NT2/D1 (cell line): ENCODE measurements at regions not wholly inside any gene's neighbourhood (a gene's known extent, or its start where the extent isn't known, plus 50 kb on each side); places are given as distances from the start of the nearest gene placed in this dataset.

Experiments
- DNase-seq: peaks from one replicate; pipeline ENCODE4 v3.0.0-alpha.2; 2011; ENCODE audit warnings: low read depth, low spot score
- H3K27me3 ChIP-seq: 2 replicates; pipeline ENCODE4 v1.6.0; 2011; ENCODE audit warnings: mild to moderate bottlenecking; ENCODE audit not compliant: insufficient read length, insufficient read depth
- H3K36me3 ChIP-seq: 2 replicates; pipeline ENCODE4 v1.6.1; 2011; ENCODE audit warnings: mild to moderate bottlenecking, low read length, mixed read lengths; ENCODE audit not compliant: insufficient read depth, insufficient read length
- H3K4me1 ChIP-seq: 2 replicates; pipeline ENCODE4 v1.5.1; 2011; ENCODE audit not compliant: insufficient read depth, insufficient read length
- H3K4me3 ChIP-seq: 2 replicates; pipeline ENCODE4 v1.5.1; 2011; ENCODE audit warnings: low read depth; ENCODE audit not compliant: insufficient read length
- H3K9ac ChIP-seq: 2 replicates; pipeline ENCODE4 v1.6.0; 2011; ENCODE audit warnings: low read depth; ENCODE audit not compliant: insufficient read length
- H3K9me3 ChIP-seq: 2 replicates; pipeline ENCODE4 v1.5.1; 2011; ENCODE audit warnings: mild to moderate bottlenecking, low read length; ENCODE audit not compliant: insufficient read depth
- SUZ12 ChIP-seq: IDR thresholded peaks from 2 replicates; pipeline ENCODE4 v1.6.1; 2011; ENCODE audit not compliant: insufficient read length, insufficient read depth; ENCODE audit errors: extremely low read depth
- YY1 ChIP-seq: IDR thresholded peaks from 2 replicates; pipeline ENCODE4 v1.6.1; 2011; ENCODE audit not compliant: insufficient read length, insufficient read depth
- ZNF274 ChIP-seq: IDR thresholded peaks from 2 replicates; pipeline ENCODE4 v1.6.1; 2011; ENCODE audit warnings: mild to moderate bottlenecking, low read depth, low read length

GRCh38 chr15:85313339-85313738 is 67.1 kb upstream of the AKAP13 start:
- no peaks in the 10 kb centered on the region for H3K4me1 ChIP-seq
- H3K36me3 ChIP-seq, result no peaks in the 10 kb centered on the region
- H3K9me3 ChIP-seq, result no peaks in the 10 kb centered on the region; the same call in 1 of the 2 replicates
- TF ChIP-seq SUZ12 (no peak), ZNF274 (no peak), YY1 (no peak)
- no peak overlapping the region for H3K9ac ChIP-seq
- H3K4me3 ChIP-seq, result no peak overlapping the region
- H3K27me3 ChIP-seq, result no peaks in the 10 kb centered on the region
- no peak for DNase-seq

- no peak for DNase-seq
- H3K36me3 ChIP-seq, result no peaks in the 10 kb centered on the region
Measured at GRCh38 chr15:85314146-85314545, 66.3 kb upstream of the AKAP13 start.

GRCh38 chr15:85314633-85315032 is 65.8 kb upstream of the AKAP13 start:
- no peaks in the 10 kb centered on the region; the same call in 1 of the 2 replicates for H3K9me3 ChIP-seq
- no peaks in the 10 kb centered on the region for H3K36me3 ChIP-seq
- no peaks in the 10 kb centered on the region for H3K27me3 ChIP-seq
- H3K4me3 ChIP-seq, result no peak overlapping the region
- no peaks in the 10 kb centered on the region for H3K4me1 ChIP-seq
- no peak overlapping the region for H3K9ac ChIP-seq
- DNase-seq, result no peak
- TF ChIP-seq SUZ12 (no peak), YY1 (no peak), ZNF274 (no peak)

More at GRCh38 chr15:85314146-85314545, 66.3 kb upstream of the AKAP13 start:
- H3K4me3 ChIP-seq, result no peak overlapping the region
- no peak overlapping the region for H3K9ac ChIP-seq
- no peak for TF ChIP-seq ZNF274
- no peak for TF ChIP-seq SUZ12
- TF ChIP-seq YY1, result no peak
- no peaks in the 10 kb centered on the region; the same call in 1 of the 2 replicates for H3K9me3 ChIP-seq
- no peaks in the 10 kb centered on the region for H3K4me1 ChIP-seq
- H3K27me3 ChIP-seq, result no peaks in the 10 kb centered on the region

GRCh38 chr15:85316244-85316934 is 64.0 kb upstream of the AKAP13 start:
- no peaks in the 10 kb centered on the region for H3K4me1 ChIP-seq
- TF ChIP-seq YY1 (no peak), ZNF274 (no peak), SUZ12 (no peak)
- no peak overlapping the region for H3K4me3 ChIP-seq
- no peak overlapping the region for H3K9ac ChIP-seq
- no peaks in the 10 kb centered on the region; the same call in 1 of the 2 replicates for H3K9me3 ChIP-seq
- no peaks in the 10 kb centered on the region for H3K27me3 ChIP-seq
- no peaks in the 10 kb centered on the region for H3K36me3 ChIP-seq
- no peak for DNase-seq

- H3K9me3 ChIP-seq, result no peaks in the 10 kb centered on the region
- TF ChIP-seq SUZ12 (no peak), ZNF274 (no peak), YY1 (no peak)
- no peaks in the 10 kb centered on the region for H3K4me1 ChIP-seq
- no peak overlapping the region for H3K9ac ChIP-seq
- no peaks in the 10 kb centered on the region for H3K27me3 ChIP-seq
- H3K36me3 ChIP-seq, result no peaks in the 10 kb centered on the region
- DNase-seq, result no peak
- H3K4me3 ChIP-seq, result no peak overlapping the region
Measured at GRCh38 chr15:85318048-85318731, 62.2 kb upstream of the AKAP13 start.

- TF ChIP-seq YY1 (no peak), SUZ12 (no peak), ZNF274 (no peak)
- no peak for DNase-seq
- H3K9me3 ChIP-seq, result no peaks in the 10 kb centered on the region
- no peak overlapping the region for H3K9ac ChIP-seq
- no peaks in the 10 kb centered on the region for H3K4me1 ChIP-seq
- no peaks in the 10 kb centered on the region for H3K36me3 ChIP-seq
- no peaks in the 10 kb centered on the region for H3K27me3 ChIP-seq
- H3K4me3 ChIP-seq, result no peak overlapping the region
Measured at GRCh38 chr15:85318732-85319076, 61.7 kb upstream of the AKAP13 start.

- no peaks in the 10 kb centered on the region for H3K4me1 ChIP-seq
Measured at GRCh38 chr15:85324202-85324601, 56.2 kb upstream of the AKAP13 start.

More at GRCh38 chr15:85324202-85324601, 56.2 kb upstream of the AKAP13 start:
- Histone ChIP-seq H3K9me3 (no peaks in the 10 kb centered on the region), H3K36me3 (no peaks in the 10 kb centered on the region), H3K4me3 (no peak overlapping the region), H3K27me3 (no peaks in the 10 kb centered on the region), H3K9ac (no peak overlapping the region)
- TF ChIP-seq YY1 (no peak), SUZ12 (no peak), ZNF274 (no peak)
- DNase-seq, result no peak
